Muscle layer of duodenum (tissue), 2 donors: ENCODE measurements at regions not wholly inside any gene's neighbourhood (a gene's known extent, or its start where the extent isn't known, plus 50 kb on each side); places are given as distances from the start of the nearest gene placed in this dataset.
"Not testable (repeated sequence)": the region's sequence is repeated elsewhere in the genome, so short reads cannot be mapped to it uniquely, and the experiment has no call there.

Experiments
- H3K27ac ChIP-seq: one replicate; pipeline ENCODE4 v1.7.0; 2013; ENCODE audit warnings: mild to moderate bottlenecking, low read length
- H3K27me3 ChIP-seq: one replicate; pipeline ENCODE4 v1.7.0; 2013; ENCODE audit warnings: low read depth, mild to moderate bottlenecking, control low read depth, low read length
- H3K36me3 ChIP-seq, 2 donors: one replicate each; pipeline ENCODE4 v1.7.0; 2013; ENCODE audit warnings: low read length in 2 of 2, control low read depth in 1 of 2, mild to moderate bottlenecking in 1 of 2; ENCODE audit not compliant: insufficient read depth in 2 of 2, control insufficient read depth in 1 of 2
- H3K4me1 ChIP-seq, 2 donors: one replicate each; pipeline ENCODE4 v1.7.0; 2013; ENCODE audit warnings: low read length in 2 of 2, mild to moderate bottlenecking in 2 of 2, control low read depth in 1 of 2, moderate library complexity in 1 of 2; ENCODE audit not compliant: insufficient read depth in 2 of 2, control insufficient read depth in 1 of 2
- H3K4me3 ChIP-seq, 2 donors: one replicate each; pipeline ENCODE4 v1.7.0; 2013; ENCODE audit warnings: low read length in 2 of 2, low read depth in 1 of 2, mild to moderate bottlenecking in 1 of 2
- H3K9me3 ChIP-seq, 2 donors: one replicate each; pipeline ENCODE4 v1.7.0; 2013; ENCODE audit warnings: low read length in 2 of 2, control low read depth in 1 of 2, mild to moderate bottlenecking in 1 of 2; ENCODE audit not compliant: control insufficient read depth in 1 of 2
- donor health status: healthy.

GRCh38 chr10:28765641-28766040 lies 88.3 kb downstream of the BAMBI start:
- Histone ChIP-seq H3K27ac (no peak overlapping the region), H3K4me1 (no peaks in the 10 kb centered on the region), H3K36me3 (no peaks in the 10 kb centered on the region)

GRCh38 chr10:28768227-28768626 lies 90.9 kb downstream of the BAMBI start:
- Histone ChIP-seq H3K27me3 (no peaks in the 10 kb centered on the region), H3K36me3 (no peaks in the 10 kb centered on the region), H3K9me3 (no peaks in the 10 kb centered on the region), H3K27ac (no peak overlapping the region), H3K4me3 (no peak overlapping the region), H3K4me1 (no peaks in the 10 kb centered on the region)

More at GRCh38 chr10:28765641-28766040, 88.3 kb downstream of the BAMBI start:
- no peaks in the 10 kb centered on the region for H3K9me3 ChIP-seq
- no peaks in the 10 kb centered on the region for H3K27me3 ChIP-seq
- no peak overlapping the region for H3K4me3 ChIP-seq

- Histone ChIP-seq H3K27ac (no peak overlapping the region), H3K4me3 (no peak overlapping the region), H3K9me3 (no peaks in the 10 kb centered on the region), H3K36me3 (no peaks in the 10 kb centered on the region), H3K27me3 (no peaks in the 10 kb centered on the region), H3K4me1 (no peaks in the 10 kb centered on the region)
Measured at GRCh38 chr10:28769091-28769604, 91.8 kb downstream of the BAMBI start.

GRCh38 chr10:28771580-28772090 lies 94.3 kb downstream of the BAMBI start:
- H3K9me3 ChIP-seq, H3K36me3 ChIP-seq, H3K4me1 ChIP-seq, H3K27ac ChIP-seq, H3K4me3 ChIP-seq, H3K27me3 ChIP-seq: not testable (repeated sequence)

- H3K36me3 ChIP-seq, result no peaks in the 10 kb centered on the region
- no peaks in the 10 kb centered on the region for H3K9me3 ChIP-seq
- no peak overlapping the region for H3K4me3 ChIP-seq
- no peak overlapping the region for H3K27ac ChIP-seq
- no peaks in the 10 kb centered on the region for H3K4me1 ChIP-seq
- H3K27me3 ChIP-seq, result no peaks in the 10 kb centered on the region
Measured at GRCh38 chr10:28774051-28774995, 97.0 kb downstream of the BAMBI start.

GRCh38 chr10:28775773-28776172 lies 98.5 kb downstream of the BAMBI start:
- Histone ChIP-seq H3K36me3 (no peaks in the 10 kb centered on the region), H3K27ac (no peak overlapping the region), H3K9me3 (no peaks in the 10 kb centered on the region), H3K4me3 (no peak overlapping the region), H3K27me3 (no peaks in the 10 kb centered on the region), H3K4me1 (no peaks in the 10 kb centered on the region)

- Histone ChIP-seq H3K4me1 (no peaks in the 10 kb centered on the region), H3K9me3 (no peaks in the 10 kb centered on the region), H3K4me3 (no peak overlapping the region), H3K27me3 (no peaks in the 10 kb centered on the region), H3K36me3 (no peaks in the 10 kb centered on the region), H3K27ac (no peak overlapping the region)
Measured at GRCh38 chr10:28776519-28776918, 99.2 kb downstream of the BAMBI start.

GRCh38 chr10:28777911-28778310 lies 100.6 kb downstream of the BAMBI start:
- H3K27ac ChIP-seq, result no peak overlapping the region
- no peaks in the 10 kb centered on the region for H3K9me3 ChIP-seq
- H3K4me3 ChIP-seq, result no peak overlapping the region
- no peaks in the 10 kb centered on the region for H3K4me1 ChIP-seq
- H3K27me3 ChIP-seq, result no peaks in the 10 kb centered on the region
- H3K36me3 ChIP-seq, result no peaks in the 10 kb centered on the region

- Histone ChIP-seq H3K36me3 (no peaks in the 10 kb centered on the region), H3K4me1 (no peaks in the 10 kb centered on the region), H3K27me3 (no peaks in the 10 kb centered on the region), H3K4me3 (no peak overlapping the region), H3K9me3 (no peaks in the 10 kb centered on the region), H3K27ac (no peak overlapping the region)
Measured at GRCh38 chr10:28778524-28778923, 101.2 kb downstream of the BAMBI start.

GRCh38 chr10:28781296-28781695 lies 104.0 kb downstream of the BAMBI start:
- Histone ChIP-seq H3K9me3 (no peaks in the 10 kb centered on the region), H3K27me3 (no peaks in the 10 kb centered on the region), H3K4me1 (no peaks in the 10 kb centered on the region), H3K4me3 (no peak overlapping the region), H3K36me3 (no peaks in the 10 kb centered on the region), H3K27ac (no peak overlapping the region)

- H3K36me3 ChIP-seq, result no peaks in the 10 kb centered on the region
- H3K27ac ChIP-seq, result no peak overlapping the region
- H3K4me3 ChIP-seq, result no peak overlapping the region
Measured at GRCh38 chr10:28783087-28783486, 105.8 kb downstream of the BAMBI start.

More at GRCh38 chr10:28783087-28783486, 105.8 kb downstream of the BAMBI start:
- Histone ChIP-seq H3K4me1 (no peaks in the 10 kb centered on the region), H3K9me3 (no peaks in the 10 kb centered on the region), H3K27me3 (no peaks in the 10 kb centered on the region)
